IPS-15b (cell line): ENCODE measurements at regions not wholly inside any gene's neighbourhood (a gene's known extent, or its start where the extent isn't known, plus 50 kb on each side); places are given as distances from the start of the nearest gene placed in this dataset.

Experiments
- H3K27me3 ChIP-seq: one replicate; pipeline ENCODE4 v1.6.1; 2013; ENCODE audit warnings: low read length; ENCODE audit not compliant: control insufficient read depth, insufficient read depth
- H3K36me3 ChIP-seq: one replicate; pipeline ENCODE4 v1.6.1; 2013; ENCODE audit warnings: low read length; ENCODE audit not compliant: control insufficient read depth, insufficient read depth
- H3K4me1 ChIP-seq: one replicate; pipeline ENCODE4 v1.6.1; 2013; ENCODE audit warnings: mild to moderate bottlenecking, low read length; ENCODE audit not compliant: control insufficient read depth, insufficient read depth
- H3K4me3 ChIP-seq: one replicate; pipeline ENCODE4 v1.5.1; 2013; ENCODE audit warnings: low read depth, low read length
- H3K9ac ChIP-seq: one replicate; pipeline ENCODE4 v1.6.1; 2013; ENCODE audit warnings: low read depth, mild to moderate bottlenecking, low read length
- H3K9me3 ChIP-seq: one replicate; pipeline ENCODE4 v1.6.1; 2013; ENCODE audit warnings: mild to moderate bottlenecking, low read length; ENCODE audit not compliant: control insufficient read depth, insufficient read depth

GRCh38 chr7:25069900-25070443 is 55.1 kb downstream of the CYCS start:
- Histone ChIP-seq H3K9ac (no peak overlapping the region), H3K9me3 (no peaks in the 10 kb centered on the region)

GRCh38 chr7:25068502-25069213 is 56.4 kb downstream of the CYCS start:
- Histone ChIP-seq H3K4me3 (no peak overlapping the region), H3K9me3 (no peaks in the 10 kb centered on the region), H3K27me3 (no peaks in the 10 kb centered on the region), H3K9ac (no peak overlapping the region), H3K36me3 (no peaks in the 10 kb centered on the region), H3K4me1 (no peaks in the 10 kb centered on the region)

More at GRCh38 chr7:25069900-25070443, 55.1 kb downstream of the CYCS start:
- H3K27me3 ChIP-seq = no peaks in the 10 kb centered on the region
- no peak overlapping the region for H3K4me3 ChIP-seq
- H3K36me3 ChIP-seq = no peaks in the 10 kb centered on the region
- H3K4me1 ChIP-seq = no peaks in the 10 kb centered on the region

- H3K27me3 ChIP-seq = no peaks in the 10 kb centered on the region
- no peaks in the 10 kb centered on the region for H3K36me3 ChIP-seq
- H3K4me1 ChIP-seq = no peaks in the 10 kb centered on the region
- no peaks in the 10 kb centered on the region for H3K9me3 ChIP-seq
- H3K4me3 ChIP-seq = no peak overlapping the region
- H3K9ac ChIP-seq = no peak overlapping the region
Observed at GRCh38 chr7:25067726-25068501, 57.1 kb downstream of the CYCS start.

GRCh38 chr7:25066253-25066652 is 58.8 kb downstream of the CYCS start:
- Histone ChIP-seq H3K9me3 (no peaks in the 10 kb centered on the region), H3K4me1 (no peaks in the 10 kb centered on the region), H3K36me3 (no peaks in the 10 kb centered on the region), H3K9ac (no peak overlapping the region), H3K4me3 (no peak overlapping the region), H3K27me3 (no peaks in the 10 kb centered on the region)

GRCh38 chr7:25062380-25062779 is 62.7 kb downstream of the CYCS start:
- H3K36me3 ChIP-seq = no peaks in the 10 kb centered on the region
- H3K9me3 ChIP-seq = no peaks in the 10 kb centered on the region
- H3K27me3 ChIP-seq = no peaks in the 10 kb centered on the region

GRCh38 chr7:25060487-25061055 is 64.5 kb downstream of the CYCS start:
- Histone ChIP-seq H3K36me3 (no peaks in the 10 kb centered on the region), H3K4me1 (no peaks in the 10 kb centered on the region), H3K9me3 (no peaks in the 10 kb centered on the region), H3K9ac (no peak overlapping the region), H3K27me3 (no peaks in the 10 kb centered on the region), H3K4me3 (no peak overlapping the region)

More at GRCh38 chr7:25062380-25062779, 62.7 kb downstream of the CYCS start:
- Histone ChIP-seq H3K4me3 (no peak overlapping the region), H3K9ac (no peak overlapping the region), H3K4me1 (no peaks in the 10 kb centered on the region)

GRCh38 chr7:25059576-25059975 is 65.5 kb downstream of the CYCS start:
- H3K9me3 ChIP-seq = no peaks in the 10 kb centered on the region

GRCh38 chr7:25056368-25056767 is 68.7 kb downstream of the CYCS start:
- Histone ChIP-seq H3K27me3 (no peaks in the 10 kb centered on the region), H3K4me1 (no peaks in the 10 kb centered on the region), H3K9ac (no peak overlapping the region), H3K4me3 (no peak overlapping the region), H3K36me3 (no peaks in the 10 kb centered on the region), H3K9me3 (no peaks in the 10 kb centered on the region)

More at GRCh38 chr7:25059576-25059975, 65.5 kb downstream of the CYCS start:
- Histone ChIP-seq H3K36me3 (no peaks in the 10 kb centered on the region), H3K4me3 (no peak overlapping the region), H3K9ac (no peak overlapping the region), H3K27me3 (no peaks in the 10 kb centered on the region), H3K4me1 (no peaks in the 10 kb centered on the region)

GRCh38 chr7:25055520-25056220 is 69.4 kb downstream of the CYCS start:
- Histone ChIP-seq H3K9ac (no peak overlapping the region), H3K4me3 (no peak overlapping the region), H3K27me3 (no peaks in the 10 kb centered on the region), H3K4me1 (no peaks in the 10 kb centered on the region), H3K36me3 (no peaks in the 10 kb centered on the region), H3K9me3 (no peaks in the 10 kb centered on the region)

GRCh38 chr7:25054819-25055519 is 70.1 kb downstream of the CYCS start:
- Histone ChIP-seq H3K4me3 (no peak overlapping the region), H3K27me3 (no peaks in the 10 kb centered on the region)

GRCh38 chr7:25050223-25050622 is 70.2 kb upstream of the OSBPL3 start:
- H3K4me3 ChIP-seq = no peak overlapping the region
- no peaks in the 10 kb centered on the region for H3K9me3 ChIP-seq
- no peaks in the 10 kb centered on the region for H3K36me3 ChIP-seq
- no peaks in the 10 kb centered on the region for H3K4me1 ChIP-seq
- H3K27me3 ChIP-seq = no peaks in the 10 kb centered on the region
- no peak overlapping the region for H3K9ac ChIP-seq

More at GRCh38 chr7:25054819-25055519, 70.1 kb downstream of the CYCS start:
- Histone ChIP-seq H3K9ac (no peak overlapping the region), H3K4me1 (no peaks in the 10 kb centered on the region), H3K9me3 (no peaks in the 10 kb centered on the region), H3K36me3 (no peaks in the 10 kb centered on the region)
